ENCODE measurements at regions not wholly inside any gene's neighbourhood (a gene's known extent, or its start where the extent isn't known, plus 50 kb on each side); places are given as distances from the start of the nearest gene placed in this dataset.

DNA sequence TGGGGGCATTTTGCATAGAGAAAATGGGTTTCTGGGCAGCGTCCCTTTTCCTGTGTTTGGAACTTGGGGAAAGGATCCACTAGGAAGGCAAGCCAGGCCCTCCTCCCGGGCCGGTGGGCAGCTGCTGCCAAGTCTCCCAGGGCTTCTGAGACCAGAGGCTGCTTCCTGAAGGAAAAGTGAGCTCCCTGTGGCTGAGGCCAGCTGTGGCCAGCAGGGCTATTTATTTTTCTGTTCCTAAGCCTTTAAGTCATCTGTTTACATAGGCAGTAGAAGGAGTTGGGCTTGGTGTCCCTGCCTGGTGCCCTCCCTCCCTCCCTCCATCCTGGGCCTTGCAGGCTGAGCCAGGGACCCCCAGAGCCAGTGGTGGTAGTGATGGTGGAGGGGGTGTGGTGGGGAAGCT, 70.5 kb upstream of the COL13A1 start:
- H3K4me1 ChIP-seq (replicated peaks in 1 of 2), result peaks cover 6 to 32% of the 10 kb centered on the region in 2 donors
- no peaks in the 10 kb centered on the region for H3K36me3 ChIP-seq (replicated peaks in 1 of 2)
- no peaks in the 10 kb centered on the region for H3K27me3 ChIP-seq
- intact Hi-C loops (cut with DNase I), result no loop called here
- no peaks in the 10 kb centered on the region for H3K9me3 ChIP-seq (replicated peaks in 1 of 3)
- TF ChIP-seq CTCF (IDR thresholded peaks at IDR 0.05) (no peak), POLR2A (IDR thresholded peaks at IDR 0.05) (no peak)
- WGBS, 4 donors, result 73 to 97% (median 87%) methylated on average over 3 of the region's 3 CpGs
- DNase-seq, result no peak
- no peak overlapping the region for H3K4me3 ChIP-seq
- no peak overlapping the region for H3K27ac ChIP-seq

DNA sequence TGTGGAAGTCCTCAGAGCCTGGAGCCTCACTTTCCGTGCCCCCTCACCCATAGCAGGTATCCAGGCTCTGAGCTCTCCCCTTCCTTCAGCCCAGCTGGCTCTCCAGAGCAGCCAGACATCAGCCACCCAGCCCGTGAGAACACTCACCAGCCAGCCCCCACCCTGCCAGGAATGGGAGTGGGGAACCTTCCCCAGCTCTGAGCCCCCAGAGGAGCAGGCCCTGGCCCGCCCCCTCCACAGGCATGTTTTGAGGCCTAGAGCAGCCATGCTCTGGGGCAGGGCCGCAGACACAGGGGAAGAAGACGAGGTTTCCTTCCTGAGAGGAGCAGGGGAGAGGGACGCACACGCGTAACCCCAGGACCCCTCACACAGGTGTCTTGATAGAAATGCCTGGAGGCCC, 70.0 kb upstream of the COL13A1 start:
- no peaks in the 10 kb centered on the region for H3K27me3 ChIP-seq
- H3K27ac ChIP-seq, result no peak overlapping the region
- H3K4me3 ChIP-seq, result no peak overlapping the region
- intact Hi-C loops (cut with DNase I), result no loop called here
- 93 to 98% (median 95%) methylated on average over 7 to 8 of the region's 8 CpGs for WGBS, 4 donors
- TF ChIP-seq POLR2A (IDR thresholded peaks at IDR 0.05), result no peak
- no peak for TF ChIP-seq CTCF (IDR thresholded peaks at IDR 0.05)
- peaks cover 6 to 32% of the 10 kb centered on the region in 2 donors for H3K4me1 ChIP-seq (replicated peaks in 1 of 2)
- no peak for DNase-seq
- no peaks in the 10 kb centered on the region for H3K36me3 ChIP-seq (replicated peaks in 1 of 2)
- H3K9me3 ChIP-seq (replicated peaks in 1 of 3), result no peaks in the 10 kb centered on the region

DNA sequence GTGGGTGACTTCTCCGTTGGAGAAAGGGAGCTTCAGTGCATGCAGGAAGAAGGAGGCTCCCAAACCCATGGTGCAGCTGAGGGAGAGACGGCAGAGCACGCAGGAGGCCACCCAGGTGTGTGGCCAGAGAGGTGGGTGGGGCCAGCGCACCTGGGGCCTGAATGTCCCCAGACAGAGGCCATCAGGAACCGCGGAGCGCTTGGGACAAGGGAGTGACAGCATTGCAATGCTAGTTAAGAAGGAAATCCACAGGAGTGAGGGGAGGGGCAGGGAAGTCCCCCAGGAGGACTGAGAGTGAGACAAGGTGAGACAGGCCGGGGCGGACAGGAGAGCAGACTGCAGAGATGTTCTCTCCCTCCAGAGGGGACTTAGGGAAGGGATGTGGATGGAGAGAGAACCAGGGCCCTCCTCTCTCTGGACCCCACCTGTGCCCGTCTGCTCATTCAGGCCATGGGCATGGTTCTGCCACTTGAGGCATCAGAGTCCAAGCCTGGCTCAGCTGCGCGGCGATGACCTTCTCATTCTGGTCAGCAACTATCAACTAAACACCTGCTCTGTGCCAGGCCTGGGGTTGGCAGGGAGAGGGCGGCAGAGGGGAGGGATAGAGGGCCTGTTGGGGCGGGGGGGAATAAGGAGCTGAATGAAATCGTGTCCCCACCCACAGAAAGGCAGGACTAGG, 69.4 kb upstream of the COL13A1 start:
- Histone ChIP-seq H3K27me3 (no peaks in the 10 kb centered on the region), H3K27ac (no peak overlapping the region), H3K9me3 (replicated peaks in 1 of 3) (no peaks in the 10 kb centered on the region), H3K4me3 (no peak overlapping the region), H3K4me1 (replicated peaks in 1 of 2) (peaks cover 6 to 32% of the 10 kb centered on the region in 2 donors), H3K36me3 (replicated peaks in 1 of 2) (no peaks in the 10 kb centered on the region)
- peak in 6 of 7 donors; percentile 41 to 57 (median 48) for DNase-seq
- intact Hi-C loops (cut with DNase I), result no loop called here
- TF ChIP-seq CTCF (IDR thresholded peaks at IDR 0.05), result no peak
- TF ChIP-seq POLR2A (IDR thresholded peaks at IDR 0.05), result no peak
- WGBS, 4 donors, result 80 to 86% (median 82%) methylated on average over 15 to 16 of the region's 16 CpGs

GRCh38 chr10:69732826-69733150, 68.9 kb upstream of the COL13A1 start:
- Histone ChIP-seq H3K4me3 (no peak overlapping the region), H3K4me1 (replicated peaks in 1 of 2) (peaks cover 6 to 29% of the 10 kb centered on the region in 2 donors), H3K27ac (no peak overlapping the region), H3K36me3 (replicated peaks in 1 of 2) (no peaks in the 10 kb centered on the region), H3K27me3 (no peaks in the 10 kb centered on the region), H3K9me3 (replicated peaks in 1 of 3) (no peaks in the 10 kb centered on the region)
- no peak for DNase-seq
- TF ChIP-seq POLR2A (IDR thresholded peaks at IDR 0.05) (no peak), CTCF (IDR thresholded peaks at IDR 0.05) (no peak)
- 40 to 52% (median 48%) methylated on average over 6 of the region's 6 CpGs for WGBS, 4 donors
- intact Hi-C loops (cut with DNase I), result no loop called here
